Dedifferentiated amniotic fluid mesenchymal stem cell (primary cell): ENCODE measurements at regions not wholly inside any gene's neighbourhood (a gene's known extent, or its start where the extent isn't known, plus 50 kb on each side); places are given as distances from the start of the nearest gene placed in this dataset.

ENCODE experiments used
- DNase-seq: peaks from one replicate; pipeline ENCODE4 v3.0.0-alpha.2; 2016; ENCODE audit errors: extremely low spot score

DNA sequence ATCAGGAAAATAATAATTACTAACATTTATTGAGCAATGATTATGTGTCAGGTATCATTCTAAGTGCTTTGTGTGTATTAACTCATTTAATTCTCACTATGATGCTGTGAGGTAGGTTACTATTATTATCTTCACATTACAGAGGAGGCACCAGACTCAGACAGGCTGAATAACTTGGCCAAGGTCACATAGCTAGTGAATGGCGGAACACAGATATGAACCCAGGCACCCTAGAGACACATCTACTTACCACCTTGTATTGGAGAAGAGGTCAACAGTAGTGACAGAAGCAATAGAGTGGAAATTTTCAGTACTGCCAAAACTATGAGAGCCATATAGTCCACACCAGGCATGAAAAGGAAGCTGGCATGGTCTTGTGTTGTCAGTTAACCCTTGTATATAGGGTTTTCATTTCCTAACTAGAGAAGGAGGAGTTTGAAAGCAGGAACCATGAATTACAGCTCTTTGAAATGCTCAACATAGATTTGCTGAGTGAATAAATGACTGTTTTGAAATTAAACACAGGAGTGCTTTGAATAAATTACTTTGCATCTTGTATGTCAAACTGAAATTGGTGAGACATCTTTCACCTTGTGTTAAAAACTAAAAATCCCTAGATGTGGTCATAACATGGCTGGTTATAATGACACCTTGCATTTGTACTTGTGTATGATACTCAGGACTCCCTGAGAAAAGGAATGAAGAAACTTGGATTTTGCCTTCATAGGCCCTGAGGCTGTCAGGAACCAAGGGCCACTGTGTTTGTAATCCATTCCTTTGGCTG lies 71.8 kb downstream of the RTL9 start:
- no peak for DNase-seq

DNA sequence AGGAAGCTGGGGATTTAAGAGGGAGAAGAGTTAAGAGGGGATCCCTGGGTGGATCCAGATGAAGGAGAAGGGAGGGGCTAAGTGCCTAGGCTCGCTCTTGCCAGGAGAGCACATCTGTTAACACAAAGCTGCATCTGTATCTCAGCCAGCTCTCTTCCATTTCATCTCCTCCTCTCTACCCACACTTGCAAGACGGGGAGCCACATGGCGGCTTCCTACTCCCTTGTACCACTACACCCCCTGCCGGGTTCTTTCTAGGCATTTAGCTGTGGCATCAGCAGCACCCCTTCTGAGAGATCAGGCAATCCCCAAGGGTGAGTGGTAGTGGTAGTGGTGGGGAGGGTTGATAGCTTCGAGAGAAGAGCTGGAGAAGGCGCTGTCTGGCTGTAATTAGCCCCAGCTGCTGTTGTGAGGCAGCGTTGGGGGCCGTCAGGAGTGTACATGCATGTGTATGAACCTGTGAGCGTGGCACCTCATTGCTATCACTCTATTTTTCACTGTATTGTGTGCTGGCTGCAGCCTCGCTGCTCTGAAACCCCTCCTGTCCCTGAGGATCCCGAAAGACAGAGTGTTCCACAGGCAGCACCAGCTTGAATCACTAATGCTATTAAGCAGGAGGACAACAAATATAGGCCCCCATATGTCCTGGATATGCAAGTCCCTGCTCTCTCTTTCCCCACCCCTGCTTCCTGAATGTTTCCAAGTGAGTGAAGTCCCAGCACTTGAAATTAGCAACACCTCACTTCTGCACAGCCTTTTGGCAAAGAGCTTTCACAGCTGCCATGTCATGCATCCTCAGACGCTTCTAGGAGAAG lies 73.7 kb downstream of the RTL9 start:
- no peak for DNase-seq

DNA sequence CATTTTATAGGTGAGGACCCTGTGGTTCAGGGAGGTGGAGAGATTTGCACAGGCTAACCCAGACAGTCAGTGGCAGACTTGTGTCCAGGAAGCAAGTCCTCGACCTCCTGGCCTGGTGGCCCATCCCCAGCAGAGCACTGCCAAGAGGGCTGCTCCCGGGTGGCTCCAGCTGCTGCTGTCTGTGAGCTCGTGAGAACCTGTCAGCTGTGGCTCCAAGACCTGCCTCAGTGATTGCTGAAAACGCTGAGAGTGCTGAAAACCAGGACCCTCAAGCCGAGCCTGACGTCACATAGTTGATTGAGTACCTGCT lies 74.2 kb downstream of the RTL9 start:
- no peak for DNase-seq

DNA sequence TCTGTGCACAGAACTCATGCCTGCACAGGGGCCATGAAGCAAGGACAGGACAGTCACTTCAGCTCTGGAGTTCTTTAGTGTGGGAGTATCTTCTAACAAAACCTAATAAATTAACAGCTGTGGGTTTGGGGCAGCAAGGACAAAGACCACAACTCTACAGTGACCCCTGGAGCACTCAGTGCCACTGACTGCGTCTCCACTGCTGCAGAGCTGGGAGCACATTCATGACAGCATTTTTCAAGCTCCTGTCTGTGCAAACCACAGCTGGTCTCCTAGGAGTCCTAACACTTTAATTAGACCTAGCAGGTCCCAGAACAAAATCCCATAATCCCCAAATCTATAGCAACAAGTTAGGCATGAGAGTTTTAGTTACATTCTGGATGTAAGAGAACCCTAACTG lies 76.5 kb downstream of the RTL9 start:
- DNase-seq = no peak

DNA sequence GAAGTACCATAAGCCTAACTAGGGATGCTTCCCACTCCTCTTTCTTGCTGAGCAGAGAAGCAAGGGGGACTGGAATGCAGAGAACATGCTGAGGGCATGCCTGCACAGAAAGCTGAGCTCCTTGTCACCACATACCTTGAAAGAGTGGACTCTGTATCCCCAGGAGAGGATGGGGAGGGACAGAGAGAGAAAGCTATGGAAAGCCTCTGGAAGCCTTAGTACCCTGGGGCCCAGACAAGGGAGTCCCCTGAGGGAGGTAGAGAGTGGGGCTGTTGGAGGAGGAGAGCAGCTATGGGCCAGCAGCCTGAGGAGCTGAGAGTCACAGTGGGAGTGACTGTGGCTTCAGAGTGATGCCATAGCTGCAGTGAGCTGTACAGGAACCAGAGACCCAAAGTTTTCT lies 77.9 kb downstream of the RTL9 start:
- DNase-seq = no peak

DNA sequence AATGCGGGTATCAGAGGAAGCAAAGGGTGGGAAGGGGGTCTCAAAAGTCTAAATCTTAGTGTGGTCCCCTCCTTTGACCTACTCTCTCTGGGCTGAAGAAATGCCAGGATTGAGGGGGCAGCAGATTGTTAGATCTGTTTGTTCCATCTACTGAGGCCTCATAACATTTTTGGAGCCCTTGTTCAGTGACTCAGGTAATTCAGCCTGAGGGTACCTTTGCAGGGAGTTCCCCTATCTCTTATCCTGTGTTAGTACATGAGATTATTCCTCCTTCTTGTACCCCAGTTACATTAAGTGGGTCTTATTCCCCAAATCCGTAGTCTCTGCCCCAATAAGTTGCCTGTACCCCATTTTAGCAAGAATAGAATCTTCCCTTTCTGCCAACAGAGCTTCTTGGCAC lies 79.0 kb downstream of the RTL9 start:
- DNase-seq = no peak

DNA sequence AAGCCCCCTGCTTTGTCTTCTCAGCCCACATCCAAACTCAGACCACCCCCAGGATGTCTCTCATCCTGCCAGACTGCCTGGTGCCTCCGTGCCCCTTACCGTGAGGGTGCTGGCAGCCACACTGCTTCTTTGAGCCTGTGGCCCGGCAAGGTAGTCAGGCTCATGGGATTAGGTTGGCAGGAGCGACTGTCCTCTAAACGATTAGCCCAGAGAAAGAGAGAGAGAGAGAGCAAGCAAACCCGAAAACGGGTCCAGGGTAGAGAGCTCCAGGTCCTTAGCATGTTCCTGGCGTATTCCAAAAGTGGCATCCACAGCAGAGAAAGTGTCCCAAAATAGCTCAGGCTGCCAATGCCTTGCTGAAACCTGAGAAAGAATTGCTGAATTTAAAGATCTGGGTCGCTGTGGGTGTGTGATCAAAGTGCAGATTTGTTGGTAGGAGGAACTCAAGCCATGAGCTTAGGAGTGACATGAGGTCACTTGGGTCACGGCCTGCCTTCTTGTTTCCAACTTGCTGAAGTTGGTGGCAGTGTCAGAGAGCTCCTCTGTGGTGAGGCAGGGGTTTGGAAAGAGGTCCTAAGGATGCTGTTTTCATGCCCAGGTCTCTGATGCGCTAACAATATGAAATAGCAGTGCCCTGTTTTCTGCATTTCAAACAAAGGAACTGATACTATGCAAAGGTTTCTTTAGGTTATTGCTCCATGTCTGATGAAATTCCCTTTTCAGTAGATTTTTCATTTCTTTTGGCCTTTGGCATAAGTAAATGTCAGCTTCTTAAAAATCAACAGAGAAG lies 81.6 kb downstream of the RTL9 start:
- DNase-seq = no peak

DNA sequence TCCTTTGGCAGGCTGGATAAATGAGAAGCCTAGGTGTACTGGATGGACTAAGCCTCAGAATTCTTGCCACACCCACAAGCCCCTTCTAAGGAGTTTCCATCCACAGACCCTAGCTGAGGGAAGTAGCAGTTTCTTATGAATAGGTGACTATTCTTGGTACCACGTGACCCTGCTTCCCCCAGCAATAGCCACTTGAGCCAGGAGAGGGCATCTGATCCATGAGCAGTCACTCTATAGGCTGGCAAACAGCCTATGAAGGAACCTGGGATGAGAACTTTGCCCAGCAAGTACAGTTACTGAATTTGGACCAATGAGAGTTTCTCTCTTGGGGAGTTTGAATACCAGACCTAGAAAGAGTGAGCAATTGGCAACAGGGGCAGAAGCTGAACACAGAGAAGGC lies 84.0 kb downstream of the RTL9 start:
- no peak for DNase-seq

DNA sequence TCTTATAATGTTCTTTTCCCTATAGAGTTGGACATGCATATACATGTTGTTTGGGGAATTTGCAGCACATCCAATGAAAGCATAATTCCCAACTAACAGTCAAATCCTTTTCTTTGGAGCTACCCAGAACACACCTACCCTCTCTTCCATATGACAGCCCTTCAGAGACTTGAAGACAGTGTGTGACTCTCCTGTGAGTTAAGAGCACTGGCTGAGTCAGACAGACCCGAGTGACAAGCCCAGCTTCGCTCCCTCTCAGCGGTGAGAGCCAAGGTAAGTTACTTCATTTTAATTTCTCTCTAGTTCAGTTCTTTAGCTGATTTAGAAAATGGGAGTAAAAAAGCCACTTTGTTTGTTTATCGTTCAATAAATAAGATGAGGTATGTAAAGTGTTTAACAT lies 86.3 kb downstream of the RTL9 start:
- no peak for DNase-seq

DNA sequence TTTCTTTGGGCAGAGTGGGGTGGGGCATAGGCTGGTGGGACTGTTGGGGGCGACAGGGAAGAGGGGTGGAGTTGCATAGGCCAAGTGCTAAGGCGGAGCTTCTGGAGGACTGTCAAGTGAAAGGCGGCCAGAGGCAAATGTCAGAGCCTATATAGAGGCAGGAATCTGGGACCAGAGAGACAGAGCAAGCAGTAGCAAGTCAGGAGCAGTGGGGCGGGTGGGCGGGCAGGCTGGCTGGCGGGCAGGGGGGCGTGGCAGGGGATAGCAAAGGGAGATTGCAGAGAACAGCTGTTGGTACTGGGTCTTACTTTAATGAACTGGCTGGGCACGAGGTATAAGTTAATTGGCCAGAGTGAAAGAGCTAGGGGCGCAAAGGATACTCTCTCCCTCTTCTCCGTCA lies 89.8 kb downstream of the RTL9 start:
- DNase-seq = no peak

DNA sequence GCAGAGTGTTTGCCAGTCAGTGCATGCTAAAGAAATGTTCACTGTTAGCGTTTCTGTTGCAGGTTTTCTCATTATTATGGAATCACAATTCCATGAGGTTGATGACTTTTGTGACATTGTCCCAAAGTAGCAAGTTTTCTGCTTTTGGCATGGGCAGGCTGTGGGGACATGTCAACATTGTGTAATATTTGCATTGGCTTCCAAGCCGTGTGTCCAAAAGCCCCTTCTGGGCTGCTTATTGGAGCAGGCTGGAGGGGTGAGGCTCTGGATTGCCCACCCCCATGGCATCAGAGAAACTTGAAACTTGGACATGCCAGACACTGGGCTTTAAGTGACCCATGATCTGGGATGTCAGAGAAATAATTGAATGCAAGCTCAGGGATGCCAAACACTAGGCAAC lies 90.7 kb downstream of the RTL9 start:
- DNase-seq = no peak

DNA sequence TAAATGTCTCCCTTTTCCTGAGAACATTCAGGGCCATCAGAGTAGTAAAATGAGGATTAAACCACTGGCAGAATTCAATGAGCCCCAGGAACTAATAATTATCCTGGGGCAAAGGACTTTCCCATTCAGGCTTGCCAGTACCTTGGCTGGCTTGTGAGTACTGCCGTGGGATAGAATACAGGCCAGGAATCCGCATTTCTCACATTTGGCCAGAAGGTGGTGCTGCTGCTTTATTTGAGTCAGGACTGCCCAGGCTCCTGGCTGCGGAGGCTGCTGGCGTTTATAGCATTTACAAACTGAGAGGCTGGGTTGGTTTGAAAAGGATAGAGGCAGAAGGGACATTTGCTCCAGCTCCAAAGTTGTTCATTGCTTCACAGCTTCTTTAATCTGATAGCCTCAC lies 91.4 kb downstream of the RTL9 start:
- peak; percentile 69 for DNase-seq

DNA sequence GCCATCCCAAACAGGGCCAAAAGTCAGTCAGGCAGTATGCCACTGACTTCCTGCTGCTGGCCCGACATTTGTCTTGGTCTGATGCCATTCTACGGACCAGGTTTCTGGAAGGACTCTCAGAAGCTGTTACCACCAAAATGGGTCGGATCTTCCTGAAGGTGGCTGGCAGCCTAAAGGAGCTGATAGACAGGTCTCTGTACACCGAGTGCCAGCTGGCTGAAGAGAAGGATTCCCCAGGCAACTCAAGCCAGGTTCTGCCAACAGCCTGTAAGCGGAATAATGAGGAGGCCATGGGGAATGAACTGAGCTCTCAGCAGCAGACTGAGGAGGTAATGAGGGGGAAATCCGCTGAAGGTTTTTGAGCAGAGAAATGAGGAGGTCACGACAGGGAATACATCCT lies 95.7 kb downstream of the RTL9 start:
- DNase-seq = no peak

DNA sequence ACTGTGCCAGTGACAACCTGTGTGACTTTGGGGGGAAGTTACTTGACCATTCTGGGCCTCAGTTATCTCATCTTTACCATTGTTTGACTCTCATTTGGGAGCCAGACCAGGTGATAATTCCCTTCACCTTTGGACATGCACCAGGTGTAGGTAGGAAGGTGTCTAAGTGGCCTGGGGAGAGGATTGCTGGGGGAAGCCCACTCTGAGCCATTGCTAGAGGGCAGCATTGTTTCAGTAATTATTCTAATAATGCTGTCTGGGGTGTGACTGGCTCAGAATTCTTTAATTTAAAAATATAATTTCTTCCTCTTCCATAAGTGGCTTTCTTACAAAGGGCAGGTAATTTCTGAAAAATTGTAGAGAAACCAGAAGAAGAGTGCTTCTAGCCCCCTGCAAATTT lies 104.3 kb downstream of the RTL9 start:
- DNase-seq = no peak

DNA sequence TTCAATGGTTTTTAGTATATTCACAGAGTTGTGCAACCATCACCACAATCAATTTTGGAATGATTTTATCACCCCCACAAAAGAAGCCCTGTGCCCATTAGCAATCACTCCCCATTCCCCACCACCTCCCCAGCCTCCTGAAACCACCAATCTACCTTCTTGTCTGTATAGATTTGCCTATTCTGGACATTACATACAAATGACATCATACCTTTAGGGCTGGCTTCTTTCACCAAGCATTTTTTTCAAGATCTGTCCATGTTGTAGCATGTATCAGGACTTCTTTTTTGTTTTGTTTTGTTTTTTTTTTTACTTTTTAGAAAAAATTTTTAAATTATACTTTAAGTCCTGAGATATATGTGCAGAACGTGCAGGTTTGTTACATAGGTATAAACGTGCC lies 108.1 kb downstream of the RTL9 start:
- no peak for DNase-seq

DNA sequence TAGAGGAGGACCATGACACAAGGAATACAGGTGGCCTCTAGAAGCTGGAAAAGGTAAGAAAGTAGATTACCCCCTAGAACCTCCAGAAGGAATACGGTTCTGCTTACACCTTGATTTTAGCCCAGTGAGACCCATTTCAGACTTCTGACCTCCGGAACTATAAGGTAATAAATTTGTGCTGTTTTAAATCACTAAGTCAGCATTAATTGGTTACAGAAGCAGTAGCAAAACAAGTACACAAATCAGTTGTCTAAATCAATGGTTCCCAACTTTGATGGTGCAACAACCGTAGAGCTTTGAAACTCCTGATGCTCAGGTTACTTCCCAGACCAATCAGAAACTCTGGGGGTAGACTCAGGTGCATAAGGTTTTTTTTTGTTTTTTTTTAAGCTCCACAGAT lies 113.6 kb downstream of the RTL9 start:
- no peak for DNase-seq

DNA sequence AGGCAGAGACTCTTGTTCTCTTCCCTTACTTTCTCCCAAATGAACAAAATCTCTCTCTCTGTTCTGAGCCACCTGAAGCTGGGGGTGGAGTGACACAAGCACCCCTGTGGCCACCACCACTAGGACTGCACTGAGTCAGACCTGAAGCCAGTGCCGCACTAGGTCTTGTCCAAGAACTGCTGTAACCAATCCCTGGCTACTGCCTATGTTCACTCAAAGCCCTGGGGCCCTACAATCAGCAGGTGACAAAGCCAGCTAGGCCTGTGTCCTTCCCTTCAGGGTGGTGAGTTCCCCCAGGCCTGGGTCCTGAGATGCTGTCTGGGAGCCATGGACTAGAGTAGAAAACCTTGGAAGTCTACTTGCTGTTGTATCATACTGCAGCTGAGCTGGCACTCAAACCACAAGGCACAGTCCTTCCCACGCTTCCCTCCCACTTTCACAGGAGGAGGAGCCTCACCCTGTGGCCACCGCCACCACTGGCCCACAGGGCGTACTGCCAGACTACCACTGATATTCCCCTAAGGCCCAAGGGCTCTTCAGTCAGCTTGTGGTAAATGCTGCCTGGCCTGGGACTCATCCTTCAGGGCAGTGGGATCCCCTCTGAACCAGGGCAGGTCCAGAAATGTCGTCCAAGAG lies 119.1 kb downstream of the RTL9 start:
- no peak for DNase-seq

DNA sequence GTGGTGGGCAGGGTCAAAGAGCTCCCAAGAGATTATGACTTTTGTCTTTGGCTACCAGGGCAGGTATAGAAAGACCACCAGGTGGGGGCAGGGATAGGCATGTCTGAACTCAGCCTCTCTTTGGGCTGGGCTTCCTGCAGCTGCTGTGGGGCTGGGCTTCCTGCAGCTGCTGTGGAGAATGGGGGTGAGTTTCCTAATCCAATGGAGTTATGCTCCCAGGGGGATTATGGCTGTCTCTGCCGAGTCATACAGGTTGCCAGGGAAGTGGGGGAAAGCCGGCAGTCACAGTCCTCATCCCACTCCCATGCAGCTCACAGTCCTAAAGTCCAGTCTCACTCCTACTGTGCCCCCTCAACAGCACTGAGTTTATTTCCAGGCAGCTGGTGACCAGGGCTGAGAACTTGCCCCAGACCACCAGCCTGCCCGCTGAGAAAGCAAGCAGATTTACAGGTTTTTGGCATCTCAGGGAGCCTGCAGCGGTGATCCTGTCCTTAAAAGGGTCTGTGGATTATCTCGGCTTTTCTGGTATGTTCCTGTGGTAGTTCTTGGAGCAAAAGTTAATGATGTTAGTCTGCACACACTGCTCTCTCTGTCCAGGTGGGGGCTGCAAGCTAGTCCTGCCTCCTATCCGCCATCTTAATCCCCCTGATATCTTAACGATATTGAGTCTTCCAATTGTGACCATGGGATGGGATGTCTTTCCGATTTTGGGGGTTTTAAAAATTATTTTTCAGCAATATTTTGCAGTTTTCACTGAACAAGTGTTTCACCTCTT lies 133.4 kb downstream of the RTL9 start:
- no peak for DNase-seq

DNA sequence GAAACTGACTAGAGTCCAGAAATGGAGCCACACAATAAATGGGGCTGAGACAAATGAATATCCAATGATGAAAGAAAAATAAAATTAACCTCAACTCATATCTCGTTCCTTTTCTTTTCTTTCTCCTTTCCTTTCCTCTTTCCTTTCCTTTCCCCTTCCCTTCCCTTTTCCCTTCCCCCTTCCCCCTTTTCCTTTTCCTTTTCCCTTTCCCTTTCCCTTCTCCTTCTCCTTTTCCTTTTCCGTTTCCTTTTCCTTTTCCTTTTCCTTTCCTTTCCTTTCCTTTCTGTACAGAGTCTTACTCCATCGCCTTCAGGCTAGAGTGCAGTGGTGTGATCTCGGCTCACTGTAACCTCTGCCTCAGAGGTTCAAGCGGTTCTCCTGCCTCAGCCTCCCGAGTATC lies 146.3 kb downstream of the RTL9 start:
- no peak for DNase-seq

DNA sequence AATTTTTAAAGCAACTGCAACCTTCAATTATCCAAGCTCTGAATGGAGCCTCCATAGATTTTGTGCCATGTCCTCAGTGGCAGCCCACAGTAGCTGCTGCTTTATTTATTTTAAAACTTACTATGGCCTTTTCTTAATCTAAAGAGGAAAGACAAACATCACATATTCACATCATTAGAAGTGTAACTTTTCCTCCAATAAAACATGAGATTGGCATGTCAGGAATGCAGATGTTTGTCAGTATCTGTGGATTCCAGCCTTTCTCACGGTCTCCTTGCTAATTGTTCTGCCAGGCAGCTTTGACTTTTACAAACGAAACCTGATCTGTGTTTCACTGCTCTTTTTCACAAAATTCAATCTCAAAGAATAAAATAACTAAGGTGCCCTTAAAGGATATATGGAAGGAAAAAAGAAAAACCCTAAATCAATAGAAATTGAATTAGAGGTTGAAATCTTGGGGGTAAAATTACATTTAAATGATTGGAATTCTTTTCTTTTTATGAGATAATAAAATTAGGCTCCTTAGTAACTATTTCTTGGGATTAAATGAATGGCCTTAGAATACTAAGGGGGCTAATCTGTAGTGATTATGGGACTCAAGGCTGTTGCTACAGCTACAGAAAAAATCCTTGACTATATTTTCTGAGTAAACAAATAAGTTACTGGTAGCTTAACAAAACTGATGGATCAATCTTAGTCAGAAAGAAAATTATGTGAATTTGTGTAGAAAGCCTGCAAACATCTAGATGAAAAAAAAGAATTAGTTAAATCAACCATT lies 151.3 kb downstream of the RTL9 start:
- DNase-seq = no peak

DNA sequence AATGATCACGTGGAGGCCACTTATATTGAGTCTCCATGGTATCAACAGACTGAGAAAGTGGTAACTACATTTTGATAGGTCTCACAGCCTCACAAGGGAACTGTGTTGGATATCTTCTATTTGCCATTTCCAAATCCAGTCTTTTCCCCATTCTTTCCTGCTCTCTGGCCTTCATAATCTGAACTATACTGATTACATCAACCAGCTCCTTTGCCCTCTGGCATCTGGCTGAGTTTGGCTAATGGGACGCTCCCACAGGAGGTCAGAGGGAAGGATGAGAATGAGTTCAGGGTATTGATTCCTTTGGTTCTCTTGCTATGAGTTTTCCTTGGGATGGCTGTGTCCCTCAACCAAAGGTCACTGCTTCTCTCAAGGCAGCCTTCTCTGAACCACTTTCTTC lies 152.6 kb downstream of the RTL9 start:
- no peak for DNase-seq
